ENCODE measurements at regions not wholly inside any gene's neighbourhood (a gene's known extent, or its start where the extent isn't known, plus 50 kb on each side); places are given as distances from the start of the nearest gene placed in this dataset.

- TF ChIP-seq MIER2 (CRISPR knock-in tag; IDR thresholded peaks at IDR 0.05) (no peak), MAFF (IDR thresholded peaks at IDR 0.05; ENCODE audit: low read depth, low read length) (no peak), ZBTB33 (CRISPR knock-in tag; IDR thresholded peaks at IDR 0.05) (0 out of 2 replicates have a peak, but pooled peaks have one; percentile 28), CERS6 (CRISPR knock-in tag; IDR thresholded peaks at IDR 0.05) (no peak), NR1H2 (CRISPR knock-in tag; IDR thresholded peaks at IDR 0.05; ENCODE audit: borderline replicate concordance, low read depth) (no peak), ZNF263 (CRISPR knock-in tag; IDR thresholded peaks at IDR 0.05) (peak; percentile 60), NFE2L1 (CRISPR knock-in tag; IDR thresholded peaks at IDR 0.05; ENCODE audit: borderline replicate concordance) (no peak), ZNF441 (CRISPR knock-in tag; IDR thresholded peaks at IDR 0.05; ENCODE audit: borderline replicate concordance) (no peak), MED1 (CRISPR knock-in tag; IDR thresholded peaks at IDR 0.05) (peak; percentile 89), ZNF790 (CRISPR knock-in tag; IDR thresholded peaks at IDR 0.05; ENCODE audit: borderline replicate concordance) (no peak), MTERF4 (CRISPR knock-in tag; IDR thresholded peaks at IDR 0.05) (no peak), GPN1 (CRISPR knock-in tag; IDR thresholded peaks at IDR 0.05; ENCODE audit: borderline replicate concordance) (no peak), ZNF432 (CRISPR knock-in tag; IDR thresholded peaks at IDR 0.05; ENCODE audit: borderline replicate concordance) (no peak), U2AF2 (IDR thresholded peaks at IDR 0.05; ENCODE audit: low read depth, low read length) (no peak), MATR3 (CRISPR knock-in tag; IDR thresholded peaks at IDR 0.05) (no peak), ESRRA (CRISPR knock-in tag; IDR thresholded peaks at IDR 0.05; ENCODE audit: low read depth) (0 out of 2 replicates have a peak, but pooled peaks have one; percentile 66), CSRNP1 (CRISPR knock-in tag; IDR thresholded peaks at IDR 0.05) (peak; percentile 84), ZNF574 (CRISPR knock-in tag; IDR thresholded peaks at IDR 0.05) (peak; percentile 84), HNF4A (CRISPR knock-in tag; IDR thresholded peaks at IDR 0.05) (no peak), DNMT3B (CRISPR knock-in tag; conservative IDR thresholded peaks at IDR 0.05) (no peak), GTF2F1 (IDR thresholded peaks at IDR 0.05; ENCODE audit: low read length) (no peak), GFI1 (CRISPR knock-in tag; IDR thresholded peaks at IDR 0.05; ENCODE audit: borderline replicate concordance) (peak; percentile 48; the same call in 1 of the 2 replicates), NCOA5 (CRISPR knock-in tag; IDR thresholded peaks at IDR 0.05) (no peak)
These were observed 110.5 kb upstream of the SLC25A33 start (continued) for GRCh38 chr1:9428601-9429341.
